Activated CD8-positive, alpha-beta memory T cell treated with anti-CD3 and anti-CD28 coated beads for 1 hour (primary cell): ENCODE measurements at regions not wholly inside any gene's neighbourhood (a gene's known extent, or its start where the extent isn't known, plus 50 kb on each side); places are given as distances from the start of the nearest gene placed in this dataset.

Experiments
- DNase-seq, 2 donors: peaks; one replicate each; pipeline ENCODE4 v3.0.0-alpha.2; 2020; ENCODE audit warnings: low read depth in 1 of 2; ENCODE audit errors: extremely low read depth in 1 of 2

GRCh38 chr16:65786916-65787315 is 579.6 kb upstream of the CDH5 start:
- no peak for DNase-seq

GRCh38 chr16:65783709-65784474 is 582.6 kb upstream of the CDH5 start:
- no peak for DNase-seq

GRCh38 chr16:65782611-65783600 is 583.6 kb upstream of the CDH5 start:
- no peak for DNase-seq

- no peak for DNase-seq
Measured at GRCh38 chr16:65781855-65782254, 584.6 kb upstream of the CDH5 start.

- DNase-seq, result no peak
Measured at GRCh38 chr16:65781363-65781762, 585.1 kb upstream of the CDH5 start.

GRCh38 chr16:65779201-65779600 is 587.3 kb upstream of the CDH5 start:
- DNase-seq, result no peak

- DNase-seq, result no peak
Measured at GRCh38 chr16:65776639-65777183, 589.8 kb upstream of the CDH5 start.

GRCh38 chr16:65775829-65776228 is 590.7 kb upstream of the CDH5 start:
- no peak for DNase-seq

GRCh38 chr16:65774350-65774749 is 592.1 kb upstream of the CDH5 start:
- no peak for DNase-seq

- DNase-seq, result no peak
Measured at GRCh38 chr16:65773301-65773874, 593.1 kb upstream of the CDH5 start.

GRCh38 chr16:65772134-65772732 is 594.3 kb upstream of the CDH5 start:
- DNase-seq, result no peak

- no peak for DNase-seq
Measured at GRCh38 chr16:65771707-65772106, 594.8 kb upstream of the CDH5 start.

GRCh38 chr16:65770752-65771151 is 595.7 kb upstream of the CDH5 start:
- DNase-seq, result no peak

- DNase-seq, result no peak
Measured at GRCh38 chr16:65769776-65770438, 596.6 kb upstream of the CDH5 start.

GRCh38 chr16:65769055-65769465 is 597.4 kb upstream of the CDH5 start:
- no peak for DNase-seq

- DNase-seq, result no peak
Measured at GRCh38 chr16:65767125-65767524, 599.4 kb upstream of the CDH5 start.

- no peak for DNase-seq
Measured at GRCh38 chr16:65763640-65764305, 602.7 kb upstream of the CDH5 start.

- DNase-seq, result no peak
Measured at GRCh38 chr16:65760874-65761273, 605.6 kb upstream of the CDH5 start.

GRCh38 chr16:65758620-65759019 is 607.9 kb upstream of the CDH5 start:
- no peak for DNase-seq

- DNase-seq, result no peak
Measured at GRCh38 chr16:65757064-65757463, 609.4 kb upstream of the CDH5 start.
